ENCODE measurements at regions not wholly inside any gene's neighbourhood (a gene's known extent, or its start where the extent isn't known, plus 50 kb on each side); places are given as distances from the start of the nearest gene placed in this dataset.

DNA sequence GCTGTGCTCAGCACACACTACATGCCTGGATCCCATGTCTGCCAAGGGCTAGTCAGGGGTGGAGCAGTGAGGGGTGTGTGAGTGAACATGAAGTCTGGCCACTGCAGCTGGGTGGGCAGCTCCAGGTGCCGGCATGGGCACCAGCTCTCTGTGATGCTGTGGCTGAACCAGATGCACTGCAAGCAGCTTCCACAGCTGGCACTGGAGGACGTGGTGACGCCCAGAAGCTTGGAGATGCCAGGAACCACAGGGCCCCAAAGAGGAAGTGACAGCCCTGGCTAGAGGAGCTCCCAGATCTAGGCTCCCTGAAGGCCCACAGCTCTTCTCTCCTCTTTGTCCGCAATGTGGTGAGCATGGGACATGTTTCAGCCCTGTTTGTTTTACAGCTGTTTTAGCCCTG lies 776.3 kb upstream of the POU3F3 start:
- no peaks in the 10 kb centered on the region for H3K4me1 Mint-ChIP-seq (ENCODE audit: low read depth)
- H3K36me3 Mint-ChIP-seq (ENCODE audit: low read depth), result no peaks in the 10 kb centered on the region
- intact Hi-C loops (cut with micrococcal nuclease), result no loop called here
- no peaks in the 10 kb centered on the region for H3K27me3 Mint-ChIP-seq (ENCODE audit: insufficient read depth)
- H3K27ac Mint-ChIP-seq, result no peak overlapping the region
- H3K4me3 Mint-ChIP-seq, result no peak overlapping the region
- DNase-seq (ENCODE audit: low spot score), result no peak
- peaks cover 3% of the 10 kb centered on the region for H3K9me3 Mint-ChIP-seq

DNA sequence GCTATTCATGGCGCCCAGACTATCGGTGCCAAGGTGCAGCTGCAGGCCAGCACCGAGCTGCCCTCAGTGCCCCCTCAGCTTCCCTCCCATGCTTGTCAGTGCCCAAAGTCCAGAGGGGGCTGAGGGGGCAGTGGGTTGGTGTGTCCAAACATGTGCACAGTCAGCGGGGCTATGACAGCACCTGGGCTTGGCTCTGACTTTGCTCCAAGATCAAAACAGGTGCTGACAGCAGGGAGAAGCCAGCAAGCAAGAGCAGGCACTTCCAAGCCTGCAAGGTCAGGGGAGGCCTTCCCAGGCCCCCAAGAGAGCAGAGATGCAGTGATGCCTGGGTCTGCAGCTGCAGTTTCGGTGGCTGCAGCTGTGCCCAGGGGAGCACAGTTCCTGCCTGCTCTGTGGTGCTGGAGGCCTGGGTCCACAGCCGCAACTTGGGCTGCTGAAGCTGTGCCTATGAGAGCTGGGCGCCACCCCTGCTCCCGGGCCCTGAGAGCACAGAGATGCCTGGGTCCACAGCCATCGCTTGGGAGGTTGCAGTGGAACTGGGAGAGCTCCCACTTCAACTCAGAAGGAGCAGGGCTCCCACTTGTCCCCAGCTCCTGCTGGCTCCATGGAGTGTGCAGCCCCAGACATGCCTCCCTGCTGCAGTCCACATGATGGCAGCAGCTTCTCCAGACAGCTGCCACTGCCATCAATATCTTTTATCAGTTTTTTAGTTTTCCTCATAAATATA lies 775.3 kb upstream of the POU3F3 start:
- peaks cover 3% of the 10 kb centered on the region for H3K9me3 Mint-ChIP-seq
- no peak overlapping the region for H3K4me3 Mint-ChIP-seq
- no peak for DNase-seq (ENCODE audit: low spot score)
- no peaks in the 10 kb centered on the region for H3K4me1 Mint-ChIP-seq (ENCODE audit: low read depth)
- no peaks in the 10 kb centered on the region for H3K27me3 Mint-ChIP-seq (ENCODE audit: insufficient read depth)
- H3K27ac Mint-ChIP-seq, result no peak overlapping the region
- no peaks in the 10 kb centered on the region for H3K36me3 Mint-ChIP-seq (ENCODE audit: low read depth)
- intact Hi-C loops (cut with micrococcal nuclease), result no loop called here

DNA sequence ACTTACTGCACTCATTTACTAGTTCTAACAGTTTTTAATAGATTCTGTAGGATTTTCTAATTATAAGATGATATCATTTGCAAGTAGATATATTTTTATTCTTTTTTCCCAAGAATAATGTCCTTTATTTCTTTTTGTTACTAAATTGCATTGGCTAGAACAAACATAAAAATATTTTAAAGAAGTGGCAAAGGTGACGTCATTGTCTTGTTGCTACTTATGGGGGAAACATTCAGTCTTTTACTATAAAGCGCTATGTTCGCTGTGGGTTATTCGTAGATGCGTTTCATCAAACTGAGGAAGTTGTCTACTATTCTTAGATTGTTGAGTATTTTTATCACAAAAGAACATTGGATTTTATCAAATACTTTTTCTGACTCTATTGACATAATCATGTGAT lies 765.2 kb upstream of the POU3F3 start:
- H3K4me3 Mint-ChIP-seq, result no peak overlapping the region
- DNase-seq (ENCODE audit: low spot score), result no peak
- H3K9me3 Mint-ChIP-seq, result peaks cover 4% of the 10 kb centered on the region
- H3K4me1 Mint-ChIP-seq (ENCODE audit: low read depth), result no peaks in the 10 kb centered on the region
- intact Hi-C loops (cut with micrococcal nuclease), result no loop called here
- H3K27ac Mint-ChIP-seq, result no peak overlapping the region
- H3K27me3 Mint-ChIP-seq (ENCODE audit: insufficient read depth), result no peaks in the 10 kb centered on the region
- no peaks in the 10 kb centered on the region for H3K36me3 Mint-ChIP-seq (ENCODE audit: low read depth)

DNA sequence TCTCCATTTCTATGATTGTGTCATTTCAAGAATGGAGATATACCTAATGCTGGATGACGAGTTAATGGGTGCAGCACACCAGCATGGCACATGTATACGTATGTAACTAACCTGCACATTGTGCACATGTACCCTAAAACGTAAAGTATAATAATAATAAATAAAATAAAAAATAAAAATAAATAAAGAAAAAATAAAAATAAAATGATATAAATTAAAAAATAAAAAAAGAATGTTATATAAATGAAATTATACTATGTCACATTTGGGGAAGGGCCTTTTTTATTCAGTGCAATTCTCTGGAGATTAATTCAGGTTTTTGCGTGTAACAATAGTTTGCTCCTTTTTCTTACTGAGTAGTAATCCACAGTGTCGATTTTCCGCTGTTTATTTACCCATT lies 763.5 kb upstream of the POU3F3 start:
- DNase-seq (ENCODE audit: low spot score), result no peak
- no peak overlapping the region for H3K4me3 Mint-ChIP-seq
- H3K27ac Mint-ChIP-seq, result no peak overlapping the region
- H3K9me3 Mint-ChIP-seq, result peaks cover 13% of the 10 kb centered on the region
- H3K36me3 Mint-ChIP-seq (ENCODE audit: low read depth), result no peaks in the 10 kb centered on the region
- H3K4me1 Mint-ChIP-seq (ENCODE audit: low read depth), result no peaks in the 10 kb centered on the region
- intact Hi-C loops (cut with micrococcal nuclease), result no loop called here
- no peaks in the 10 kb centered on the region for H3K27me3 Mint-ChIP-seq (ENCODE audit: insufficient read depth)

DNA sequence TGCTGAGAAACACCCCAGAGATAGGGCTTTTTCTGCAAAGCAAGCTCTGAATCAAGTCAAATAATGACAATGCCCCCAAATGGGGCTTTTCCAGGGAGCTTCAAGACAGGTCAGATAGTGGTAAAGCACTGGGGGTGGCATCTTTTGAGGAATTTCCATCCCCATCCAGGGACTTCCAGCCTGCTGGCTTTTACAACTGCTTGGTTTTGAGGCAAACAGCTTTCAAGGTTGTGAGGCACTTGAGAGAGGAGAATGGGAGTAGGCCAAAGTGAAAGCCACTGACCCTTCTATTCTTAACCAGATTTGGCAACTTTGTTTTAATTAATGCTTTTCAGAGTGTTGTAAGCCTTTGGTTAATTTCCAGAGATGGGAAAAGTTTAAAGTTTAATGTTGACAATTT lies 762.0 kb upstream of the POU3F3 start:
- no peaks in the 10 kb centered on the region for H3K36me3 Mint-ChIP-seq (ENCODE audit: low read depth)
- no peaks in the 10 kb centered on the region for H3K4me1 Mint-ChIP-seq (ENCODE audit: low read depth)
- H3K4me3 Mint-ChIP-seq, result no peak overlapping the region
- no peaks in the 10 kb centered on the region for H3K27me3 Mint-ChIP-seq (ENCODE audit: insufficient read depth)
- no peak overlapping the region for H3K27ac Mint-ChIP-seq
- no peak for DNase-seq (ENCODE audit: low spot score)
- intact Hi-C loops (cut with micrococcal nuclease), result no loop called here
- H3K9me3 Mint-ChIP-seq, result peaks cover 13% of the 10 kb centered on the region

DNA sequence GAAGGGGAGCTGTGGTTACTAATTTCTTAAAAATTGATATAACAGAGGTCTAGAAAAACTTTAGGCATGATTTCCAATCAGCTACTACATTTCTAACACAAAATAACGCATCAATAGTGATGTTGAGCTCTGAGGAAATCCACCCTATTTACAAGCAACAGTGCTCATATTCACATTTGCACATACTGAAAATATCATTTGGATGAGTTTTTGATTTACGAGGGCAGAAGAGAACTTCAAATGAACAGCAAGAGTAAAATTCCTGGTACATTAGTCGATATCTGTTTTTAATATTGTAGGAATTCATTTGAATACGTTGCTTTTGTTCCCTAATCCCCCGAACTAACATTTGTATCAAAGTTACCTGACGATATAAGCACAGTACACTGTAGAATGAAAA lies 761.0 kb upstream of the POU3F3 start:
- no peaks in the 10 kb centered on the region for H3K4me1 Mint-ChIP-seq (ENCODE audit: low read depth)
- no peak overlapping the region for H3K4me3 Mint-ChIP-seq
- no peaks in the 10 kb centered on the region for H3K27me3 Mint-ChIP-seq (ENCODE audit: insufficient read depth)
- no peaks in the 10 kb centered on the region for H3K36me3 Mint-ChIP-seq (ENCODE audit: low read depth)
- H3K27ac Mint-ChIP-seq, result no peak overlapping the region
- intact Hi-C loops (cut with micrococcal nuclease), result no loop called here
- peaks cover 13% of the 10 kb centered on the region for H3K9me3 Mint-ChIP-seq
- DNase-seq (ENCODE audit: low spot score), result no peak

DNA sequence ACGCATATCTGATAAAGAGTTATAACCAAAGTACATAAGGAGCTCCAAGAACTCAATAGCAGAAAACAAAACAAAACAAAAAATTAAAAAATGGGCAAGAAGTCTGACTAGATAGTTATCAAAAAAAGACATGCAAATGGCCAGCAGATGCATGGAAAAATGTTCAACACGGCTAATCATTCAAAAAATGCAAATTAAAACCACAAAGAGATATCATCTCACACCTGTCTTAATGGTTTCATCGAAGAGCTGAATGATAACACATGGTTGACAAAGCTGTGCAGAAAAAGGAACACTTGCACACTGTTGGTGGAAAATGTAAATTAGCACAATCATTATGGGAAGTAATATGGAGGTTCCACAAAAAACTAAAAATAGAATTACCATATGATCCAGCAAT lies 751.3 kb upstream of the POU3F3 start:
- H3K27me3 Mint-ChIP-seq (ENCODE audit: insufficient read depth), result no peaks in the 10 kb centered on the region
- H3K9me3 Mint-ChIP-seq, result peaks cover 6% of the 10 kb centered on the region
- intact Hi-C loops (cut with micrococcal nuclease), result no loop called here
- H3K36me3 Mint-ChIP-seq (ENCODE audit: low read depth), result no peaks in the 10 kb centered on the region
- no peak overlapping the region for H3K27ac Mint-ChIP-seq
- H3K4me1 Mint-ChIP-seq (ENCODE audit: low read depth), result no peaks in the 10 kb centered on the region
- no peak for DNase-seq (ENCODE audit: low spot score)
- H3K4me3 Mint-ChIP-seq, result no peak overlapping the region

DNA sequence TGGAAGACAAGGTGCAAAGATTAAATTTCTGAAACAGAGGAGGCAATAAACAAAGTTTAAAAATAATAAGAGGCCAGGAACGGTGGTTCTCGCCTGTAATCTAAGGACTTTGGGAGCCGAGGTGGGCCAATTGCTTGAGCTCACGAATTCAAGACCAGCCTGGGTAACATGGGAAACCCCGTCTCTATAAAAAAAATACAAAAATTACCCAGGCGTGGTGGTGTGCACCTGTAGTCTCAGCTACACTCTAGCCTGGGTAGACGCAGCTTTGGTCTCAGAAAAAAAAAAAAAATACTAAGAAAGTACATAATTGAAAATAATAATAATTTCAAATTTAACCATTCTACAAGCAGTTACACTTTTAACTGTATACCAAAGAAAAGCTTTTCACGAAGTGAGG lies 744.6 kb upstream of the POU3F3 start:
- intact Hi-C loops (cut with micrococcal nuclease), result no loop called here

DNA sequence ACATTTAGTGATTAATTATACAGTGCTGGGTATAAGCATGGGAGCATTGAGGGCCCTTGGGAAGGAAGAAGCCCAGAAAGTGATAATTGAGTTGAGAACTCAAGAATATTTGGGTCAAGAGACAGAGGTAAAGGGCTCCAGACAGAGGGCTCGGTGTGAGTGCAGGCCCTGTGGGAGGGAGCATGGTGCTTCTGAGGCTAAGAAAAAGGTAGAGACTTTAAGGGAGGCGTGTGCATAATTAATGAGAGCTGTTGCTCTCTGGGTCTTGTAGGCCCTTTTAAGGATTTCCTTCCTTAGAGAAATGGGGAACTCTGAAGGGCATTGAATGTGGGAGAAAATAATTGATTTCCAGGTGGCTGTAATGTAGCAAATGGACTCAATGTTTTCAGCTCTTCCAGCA lies 735.0 kb upstream of the POU3F3 start:
- Mint-ChIP-seq H3K4me1 (ENCODE audit: low read depth) (no peaks in the 10 kb centered on the region), H3K9me3 (peaks cover 4% of the 10 kb centered on the region), H3K4me3 (no peak overlapping the region), H3K27ac (no peak overlapping the region), H3K27me3 (ENCODE audit: insufficient read depth) (no peaks in the 10 kb centered on the region), H3K36me3 (ENCODE audit: low read depth) (no peaks in the 10 kb centered on the region)
- intact Hi-C loops (cut with micrococcal nuclease), result no loop called here
- no peak for DNase-seq (ENCODE audit: low spot score)

More for the DNA sequence above, 744.6 kb upstream of the POU3F3 start:
- Mint-ChIP-seq H3K36me3 (ENCODE audit: low read depth) (no peaks in the 10 kb centered on the region), H3K27ac (no peak overlapping the region), H3K4me1 (ENCODE audit: low read depth) (no peaks in the 10 kb centered on the region), H3K4me3 (no peak overlapping the region), H3K27me3 (ENCODE audit: insufficient read depth) (no peaks in the 10 kb centered on the region), H3K9me3 (no peaks in the 10 kb centered on the region)
- no peak for DNase-seq (ENCODE audit: low spot score)

DNA sequence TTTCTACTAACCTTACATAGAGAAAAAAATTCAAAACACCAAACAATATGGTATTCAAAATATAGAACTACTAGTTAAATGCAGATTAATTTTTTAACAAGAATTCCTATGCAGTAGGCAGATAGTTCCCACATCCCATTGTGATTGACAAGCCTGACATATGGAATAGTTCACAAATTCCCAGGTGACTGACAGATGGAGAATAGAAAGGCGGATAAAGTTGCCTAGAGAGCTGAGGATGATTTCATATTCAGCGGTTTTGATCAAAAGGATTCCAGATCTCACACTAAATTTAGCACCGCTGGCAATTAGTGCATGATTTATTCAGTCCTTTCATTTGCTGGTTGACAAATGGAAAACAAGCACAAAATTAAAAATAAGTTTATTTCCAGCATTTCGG lies 733.7 kb upstream of the POU3F3 start:
- no peaks in the 10 kb centered on the region for H3K27me3 Mint-ChIP-seq (ENCODE audit: insufficient read depth)
- no peak overlapping the region for H3K27ac Mint-ChIP-seq
- peaks cover 4% of the 10 kb centered on the region for H3K9me3 Mint-ChIP-seq
- no peak for DNase-seq (ENCODE audit: low spot score)
- H3K4me1 Mint-ChIP-seq (ENCODE audit: low read depth), result no peaks in the 10 kb centered on the region
- H3K36me3 Mint-ChIP-seq (ENCODE audit: low read depth), result no peaks in the 10 kb centered on the region
- intact Hi-C loops (cut with micrococcal nuclease), result no loop called here
- H3K4me3 Mint-ChIP-seq, result no peak overlapping the region

DNA sequence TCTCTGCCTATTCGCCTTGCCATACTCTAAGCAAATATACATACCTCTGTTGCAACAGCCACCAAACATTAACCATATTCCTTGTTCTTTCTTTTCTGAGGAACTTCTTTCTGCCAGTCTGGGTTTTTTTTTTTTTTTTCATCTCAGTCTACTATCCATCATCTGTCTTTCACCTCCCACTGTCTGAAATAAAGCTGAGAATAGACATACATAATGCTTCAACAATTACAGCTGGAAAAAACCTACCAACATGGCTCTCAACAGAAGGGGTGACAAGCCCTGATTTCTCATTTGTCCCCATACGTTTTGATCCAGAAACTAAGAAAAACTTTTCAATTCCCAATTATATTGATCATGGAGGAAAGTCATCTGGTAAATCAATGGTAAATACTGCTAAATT lies 728.8 kb upstream of the POU3F3 start:
- Mint-ChIP-seq H3K27me3 (ENCODE audit: insufficient read depth) (no peaks in the 10 kb centered on the region), H3K4me1 (ENCODE audit: low read depth) (no peaks in the 10 kb centered on the region), H3K36me3 (ENCODE audit: low read depth) (no peaks in the 10 kb centered on the region), H3K27ac (no peak overlapping the region), H3K4me3 (no peak overlapping the region), H3K9me3 (no peaks in the 10 kb centered on the region)
- no peak for DNase-seq (ENCODE audit: low spot score)
- intact Hi-C loops (cut with micrococcal nuclease), result no loop called here

DNA sequence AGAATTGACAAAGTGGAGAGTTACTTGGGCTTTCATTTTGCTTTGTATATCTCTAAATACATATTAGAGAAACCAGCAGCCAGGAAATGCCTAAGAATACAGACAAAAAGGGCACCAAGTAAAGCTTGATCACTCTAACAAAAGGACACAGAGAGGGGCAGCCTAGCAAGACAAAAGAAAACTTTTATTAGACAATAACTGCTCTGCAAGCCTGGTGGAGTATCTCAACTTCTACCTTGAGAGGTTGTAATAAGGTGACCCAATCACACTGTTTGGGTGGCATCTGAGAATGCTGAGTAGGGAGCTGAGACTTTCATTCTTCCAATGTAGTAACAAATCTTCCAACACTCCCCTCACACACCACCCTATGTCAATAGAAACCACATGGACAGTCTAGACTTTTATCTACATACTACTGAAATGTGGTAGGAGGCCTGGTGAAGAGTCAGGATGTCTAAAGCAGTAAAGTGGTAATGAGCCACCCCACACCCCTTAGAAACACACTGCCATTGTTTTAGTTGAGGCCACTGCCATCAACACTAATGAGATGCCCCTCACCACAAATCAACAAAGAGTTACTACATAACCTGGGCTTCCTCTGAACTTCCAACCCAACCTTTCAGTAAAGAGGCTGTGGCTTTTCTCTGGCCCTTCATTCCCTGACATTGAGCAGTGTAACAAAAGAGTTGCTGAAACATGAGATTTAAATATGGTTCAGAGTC lies 726.7 kb upstream of the POU3F3 start:
- Mint-ChIP-seq H3K4me3 (no peak overlapping the region), H3K27me3 (ENCODE audit: insufficient read depth) (no peaks in the 10 kb centered on the region), H3K27ac (no peak overlapping the region), H3K9me3 (no peaks in the 10 kb centered on the region), H3K36me3 (ENCODE audit: low read depth) (no peaks in the 10 kb centered on the region), H3K4me1 (ENCODE audit: low read depth) (no peaks in the 10 kb centered on the region)
- DNase-seq (ENCODE audit: low spot score), result no peak
- intact Hi-C loops (cut with micrococcal nuclease), result no loop called here

DNA sequence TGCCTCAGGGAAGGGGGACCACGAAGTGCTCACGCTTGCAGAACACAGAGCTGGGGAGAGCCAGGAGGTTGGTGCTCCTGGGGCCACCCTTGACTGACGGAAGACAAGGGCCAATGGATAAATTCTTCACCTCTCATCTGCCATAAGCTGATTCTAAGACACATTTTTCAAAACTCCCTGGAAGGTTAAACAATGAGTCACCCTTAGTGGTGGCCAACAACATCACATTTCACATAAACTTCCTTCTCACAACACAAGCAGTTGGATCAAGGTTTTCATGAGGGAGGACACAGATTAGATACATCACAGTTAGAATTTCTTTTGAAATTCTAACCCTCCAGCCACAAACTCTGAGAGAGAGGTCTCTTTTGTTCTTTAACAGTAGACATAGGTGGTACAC lies 713.6 kb upstream of the POU3F3 start:
- H3K27me3 Mint-ChIP-seq (ENCODE audit: insufficient read depth), result no peaks in the 10 kb centered on the region

More for the DNA sequence above, 713.6 kb upstream of the POU3F3 start:
- H3K4me1 Mint-ChIP-seq (ENCODE audit: low read depth), result no peaks in the 10 kb centered on the region
- H3K4me3 Mint-ChIP-seq, result no peak overlapping the region
- H3K27ac Mint-ChIP-seq, result no peak overlapping the region
- DNase-seq (ENCODE audit: low spot score), result no peak
- intact Hi-C loops (cut with micrococcal nuclease), result no loop called here
- H3K36me3 Mint-ChIP-seq (ENCODE audit: low read depth), result no peaks in the 10 kb centered on the region
- no peaks in the 10 kb centered on the region for H3K9me3 Mint-ChIP-seq

Measured in activated T-helper 1 cell treated with anti-CD3 and anti-CD28 coated beads, Interleukin-12 subunit alpha, Interleukin-12 subunit beta, Interleukin-2, Interleukin-4 antibody, amounts not matched to agents 30 ng/mL and 10 ng/mL and 1 ng/mL, durations not matched to agents 14 hours and 24 hours and 36 hours (primary cell).